GM23338 (cell line): ENCODE measurements at regions not wholly inside any gene's neighbourhood (a gene's known extent, or its start where the extent isn't known, plus 50 kb on each side); places are given as distances from the start of the nearest gene placed in this dataset.

Source experiments
- ATAC-seq: fragments of 200-7000 bp; cut with Tn5 transposase; 3 replicates; pipeline ENCODE4 v1.9.1; 2020
- DNase-seq: peaks from one replicate; pipeline ENCODE4 v3.0.0-alpha.2; 2015; ENCODE audit warnings: low spot score
- H2AFZ ChIP-seq: fragments of 200-600 bp; sonication (generic); 2 replicates; pipeline ENCODE4 v1.8.0; 2016; ENCODE audit warnings: antibody characterized with exemption, mild to moderate bottlenecking, moderate library complexity
- H3F3A ChIP-seq: fragments of 200-600 bp; sonication (generic); replicated peaks from 2 replicates; pipeline ENCODE4 v1.8.0; 2017; ENCODE audit warnings: antibody characterized with exemption, mixed run types, low read depth
- H3K27ac ChIP-seq: fragments of 200-600 bp; sonication (generic); 2 replicates; pipeline ENCODE4 v1.6.1; 2016; ENCODE audit warnings: low read depth
- H3K27me3 ChIP-seq: fragments of 200-600 bp; sonication (generic); 2 replicates; pipeline ENCODE4 v1.8.0; 2016; ENCODE audit warnings: mild to moderate bottlenecking, mixed run types, moderate library complexity; ENCODE audit not compliant: insufficient read depth
- H3K36me3 ChIP-seq: fragments of 200-600 bp; sonication (generic); 2 replicates; pipeline ENCODE4 v1.8.0; 2016; ENCODE audit warnings: mild to moderate bottlenecking; ENCODE audit not compliant: insufficient read depth
- H3K4me1 ChIP-seq: fragments of 200-600 bp; sonication (generic); 2 replicates; pipeline ENCODE4 v1.8.0; 2016; ENCODE audit warnings: mild to moderate bottlenecking, moderate library complexity; ENCODE audit not compliant: insufficient read depth
- H3K4me2 ChIP-seq: fragments of 200-600 bp; sonication (generic); 2 replicates; pipeline ENCODE4 v1.7.1; 2017; ENCODE audit warnings: mixed run types
- H3K4me3 ChIP-seq: fragments of 200-600 bp; sonication (generic); 2 replicates; pipeline ENCODE4 v1.6.1; 2016; ENCODE audit warnings: mixed run types
- H3K79me2 ChIP-seq: fragments of 200-600 bp; sonication (generic); replicated peaks from 2 replicates; pipeline ENCODE4 v1.8.0; 2017; ENCODE audit warnings: mild to moderate bottlenecking; ENCODE audit not compliant: insufficient read depth
- H3K9me2 ChIP-seq: fragments of 200-600 bp; sonication (generic); 2 replicates; pipeline ENCODE4 v1.8.0; 2017; ENCODE audit not compliant: insufficient read depth
- H4K20me1 ChIP-seq: fragments of 200-600 bp; sonication (generic); replicated peaks from 2 replicates; pipeline ENCODE4 v1.8.0; 2017; ENCODE audit warnings: mild to moderate bottlenecking; ENCODE audit not compliant: insufficient read depth
- H3K27ac Mint-ChIP-seq: 2 replicates; pipeline ENCODE4 v1.8.0; 2020; ENCODE audit warnings: inconsistent platforms, mild to moderate bottlenecking, moderate library complexity, mixed read lengths
- H3K27me3 Mint-ChIP-seq: 3 replicates; pipeline ENCODE4 v1.8.0; 2022; ENCODE audit warnings: low read depth, mild to moderate bottlenecking, moderate library complexity, mixed read lengths, inconsistent platforms; ENCODE audit not compliant: insufficient read depth, poor library complexity
- H3K36me3 Mint-ChIP-seq: 3 replicates; pipeline ENCODE4 v1.8.0; 2021; ENCODE audit warnings: low read depth, mild to moderate bottlenecking, inconsistent platforms, moderate library complexity, mixed read lengths
- H3K4me1 Mint-ChIP-seq: 3 replicates; pipeline ENCODE4 v1.8.0; 2020; ENCODE audit warnings: mild to moderate bottlenecking, inconsistent platforms, mixed read lengths
- H3K4me3 Mint-ChIP-seq: 3 replicates; pipeline ENCODE4 v1.8.0; 2021; ENCODE audit warnings: moderate library complexity, mild to moderate bottlenecking, inconsistent platforms, mixed read lengths
- H3K9me3 Mint-ChIP-seq: 3 replicates; pipeline ENCODE4 v1.8.0; 2020; ENCODE audit warnings: moderate library complexity, mild to moderate bottlenecking, inconsistent platforms, mixed read lengths
- CREB1 ChIP-seq: fragments of 250-450 bp; sonication (Bioruptor Pico); IDR thresholded peaks from 2 replicates; pipeline ENCODE4 v1.5.0; 2020; ENCODE audit warnings: low read depth, mild to moderate bottlenecking, moderate library complexity
- EZH2 ChIP-seq: fragments of 200-600 bp; sonication (generic); IDR thresholded peaks from one replicate; pipeline ENCODE4 v1.8.0; 2017; ENCODE audit warnings: antibody characterized with exemption, mild to moderate bottlenecking, low read depth; ENCODE audit not compliant: unreplicated experiment
- EZH2phosphoT487 ChIP-seq: fragments of 200-600 bp; sonication (generic); IDR thresholded peaks from one replicate; pipeline ENCODE4 v1.8.1; 2018; ENCODE audit warnings: antibody characterized with exemption; ENCODE audit not compliant: unreplicated experiment
- JUNB ChIP-seq: IDR thresholded peaks from one replicate; pipeline ENCODE4 v1.6.1; 2016; ENCODE audit warnings: antibody characterized with exemption; ENCODE audit not compliant: unreplicated experiment
- NANOG ChIP-seq: IDR thresholded peaks from 2 replicates; pipeline ENCODE4 v1.6.1; 2016; ENCODE audit warnings: antibody characterized with exemption, borderline replicate concordance
- POLR2AphosphoS5 ChIP-seq: IDR thresholded peaks from 2 replicates; pipeline ENCODE4 v1.6.1; 2016; ENCODE audit warnings: antibody characterized with exemption, low read depth
- STAT1 ChIP-seq: IDR thresholded peaks from one replicate; pipeline ENCODE4 v1.6.1; 2016; ENCODE audit warnings: antibody characterized with exemption; ENCODE audit not compliant: unreplicated experiment
- ZNF114 ChIP-seq: fragments of 250-450 bp; sonication (Bioruptor Pico); IDR thresholded peaks from 2 replicates; pipeline ENCODE4 v1.5.0; 2020; ENCODE audit warnings: mild to moderate bottlenecking, moderate library complexity
- ZNF331 ChIP-seq: fragments of 250-450 bp; sonication (Bioruptor Pico); IDR thresholded peaks from 2 replicates; pipeline ENCODE4 v1.5.0; 2020; ENCODE audit warnings: low read depth, mild to moderate bottlenecking, moderate library complexity
- TF ChIP-seq, protein P1 (sequence below): fragments of 250-450 bp; sonication (Bioruptor Pico); IDR thresholded peaks from 2 replicates; pipeline ENCODE4 v1.5.0; 2020; ENCODE audit warnings: mild to moderate bottlenecking, moderate library complexity
- TF ChIP-seq, protein P2 (sequence below), 2 experiments: fragments of 200-600 bp in 1 of 2; sonication (generic) in 1 of 2; conservative IDR thresholded peaks; 2 replicates each; pipeline versions ENCODE4 v1.5.1 to v1.6.1; 2016 to 2017; ENCODE audit warnings: antibody characterized with exemption in 2 of 2, low read depth in 2 of 2, mild to moderate bottlenecking in 2 of 2, moderate library complexity in 1 of 2
- TF ChIP-seq, protein P3 (sequence below): IDR thresholded peaks from one replicate; pipeline ENCODE4 v1.6.1; 2018; ENCODE audit warnings: antibody characterized with exemption; ENCODE audit not compliant: unreplicated experiment
- TF ChIP-seq, protein P4 (sequence below): IDR thresholded peaks from 2 replicates; pipeline ENCODE4 v1.6.1; 2016; ENCODE audit warnings: antibody characterized with exemption

DNA sequence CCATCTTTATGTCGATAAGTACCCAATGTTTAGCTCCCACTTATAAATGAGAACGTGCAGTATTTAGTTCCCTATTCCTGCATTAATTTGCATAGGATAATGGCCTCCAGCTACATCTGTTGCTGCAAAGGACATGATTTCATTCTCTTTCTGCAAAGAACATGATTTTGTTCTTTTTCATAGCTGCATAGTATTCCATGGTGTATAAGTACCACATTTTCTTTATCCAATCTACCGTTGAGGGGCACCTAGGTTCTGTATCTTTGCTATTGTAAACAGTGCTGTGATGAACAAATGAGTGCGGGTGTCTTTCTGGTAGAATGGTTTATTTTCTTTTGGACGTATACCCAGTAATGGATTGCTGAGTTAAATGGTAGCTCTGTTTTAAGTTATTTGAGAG is 63.0 kb downstream of the HLX start:
- Histone ChIP-seq H3K4me2 (no peak overlapping the region), H3K4me3 (no peak overlapping the region), H3F3A (no peaks in the 10 kb centered on the region), H3K4me1 (no peaks in the 10 kb centered on the region), H3K9me2 (peaks cover 2% of the 10 kb centered on the region; the same call in 1 of the 2 replicates), H3K27me3 (no peaks in the 10 kb centered on the region), H2AFZ (no peak overlapping the region), H3K27ac (no peak overlapping the region), H3K36me3 (no peaks in the 10 kb centered on the region), H4K20me1 (no peaks in the 10 kb centered on the region), H3K79me2 (no peaks in the 10 kb centered on the region)
- H3K4me1 Mint-ChIP-seq = no peaks in the 10 kb centered on the region
- ATAC-seq (no peak), DNase-seq (no peak)
- no peaks in the 10 kb centered on the region; the same call in 2 of the 3 replicates for H3K9me3 Mint-ChIP-seq
- H3K27ac Mint-ChIP-seq = no peak overlapping the region
- H3K27me3 Mint-ChIP-seq = no peaks in the 10 kb centered on the region
- no peak overlapping the region for H3K4me3 Mint-ChIP-seq
- no peaks in the 10 kb centered on the region; the same call in 2 of the 3 replicates for H3K36me3 Mint-ChIP-seq
- no peak for TF ChIP-seq STAT1
- TF ChIP-seq, protein P1, sequence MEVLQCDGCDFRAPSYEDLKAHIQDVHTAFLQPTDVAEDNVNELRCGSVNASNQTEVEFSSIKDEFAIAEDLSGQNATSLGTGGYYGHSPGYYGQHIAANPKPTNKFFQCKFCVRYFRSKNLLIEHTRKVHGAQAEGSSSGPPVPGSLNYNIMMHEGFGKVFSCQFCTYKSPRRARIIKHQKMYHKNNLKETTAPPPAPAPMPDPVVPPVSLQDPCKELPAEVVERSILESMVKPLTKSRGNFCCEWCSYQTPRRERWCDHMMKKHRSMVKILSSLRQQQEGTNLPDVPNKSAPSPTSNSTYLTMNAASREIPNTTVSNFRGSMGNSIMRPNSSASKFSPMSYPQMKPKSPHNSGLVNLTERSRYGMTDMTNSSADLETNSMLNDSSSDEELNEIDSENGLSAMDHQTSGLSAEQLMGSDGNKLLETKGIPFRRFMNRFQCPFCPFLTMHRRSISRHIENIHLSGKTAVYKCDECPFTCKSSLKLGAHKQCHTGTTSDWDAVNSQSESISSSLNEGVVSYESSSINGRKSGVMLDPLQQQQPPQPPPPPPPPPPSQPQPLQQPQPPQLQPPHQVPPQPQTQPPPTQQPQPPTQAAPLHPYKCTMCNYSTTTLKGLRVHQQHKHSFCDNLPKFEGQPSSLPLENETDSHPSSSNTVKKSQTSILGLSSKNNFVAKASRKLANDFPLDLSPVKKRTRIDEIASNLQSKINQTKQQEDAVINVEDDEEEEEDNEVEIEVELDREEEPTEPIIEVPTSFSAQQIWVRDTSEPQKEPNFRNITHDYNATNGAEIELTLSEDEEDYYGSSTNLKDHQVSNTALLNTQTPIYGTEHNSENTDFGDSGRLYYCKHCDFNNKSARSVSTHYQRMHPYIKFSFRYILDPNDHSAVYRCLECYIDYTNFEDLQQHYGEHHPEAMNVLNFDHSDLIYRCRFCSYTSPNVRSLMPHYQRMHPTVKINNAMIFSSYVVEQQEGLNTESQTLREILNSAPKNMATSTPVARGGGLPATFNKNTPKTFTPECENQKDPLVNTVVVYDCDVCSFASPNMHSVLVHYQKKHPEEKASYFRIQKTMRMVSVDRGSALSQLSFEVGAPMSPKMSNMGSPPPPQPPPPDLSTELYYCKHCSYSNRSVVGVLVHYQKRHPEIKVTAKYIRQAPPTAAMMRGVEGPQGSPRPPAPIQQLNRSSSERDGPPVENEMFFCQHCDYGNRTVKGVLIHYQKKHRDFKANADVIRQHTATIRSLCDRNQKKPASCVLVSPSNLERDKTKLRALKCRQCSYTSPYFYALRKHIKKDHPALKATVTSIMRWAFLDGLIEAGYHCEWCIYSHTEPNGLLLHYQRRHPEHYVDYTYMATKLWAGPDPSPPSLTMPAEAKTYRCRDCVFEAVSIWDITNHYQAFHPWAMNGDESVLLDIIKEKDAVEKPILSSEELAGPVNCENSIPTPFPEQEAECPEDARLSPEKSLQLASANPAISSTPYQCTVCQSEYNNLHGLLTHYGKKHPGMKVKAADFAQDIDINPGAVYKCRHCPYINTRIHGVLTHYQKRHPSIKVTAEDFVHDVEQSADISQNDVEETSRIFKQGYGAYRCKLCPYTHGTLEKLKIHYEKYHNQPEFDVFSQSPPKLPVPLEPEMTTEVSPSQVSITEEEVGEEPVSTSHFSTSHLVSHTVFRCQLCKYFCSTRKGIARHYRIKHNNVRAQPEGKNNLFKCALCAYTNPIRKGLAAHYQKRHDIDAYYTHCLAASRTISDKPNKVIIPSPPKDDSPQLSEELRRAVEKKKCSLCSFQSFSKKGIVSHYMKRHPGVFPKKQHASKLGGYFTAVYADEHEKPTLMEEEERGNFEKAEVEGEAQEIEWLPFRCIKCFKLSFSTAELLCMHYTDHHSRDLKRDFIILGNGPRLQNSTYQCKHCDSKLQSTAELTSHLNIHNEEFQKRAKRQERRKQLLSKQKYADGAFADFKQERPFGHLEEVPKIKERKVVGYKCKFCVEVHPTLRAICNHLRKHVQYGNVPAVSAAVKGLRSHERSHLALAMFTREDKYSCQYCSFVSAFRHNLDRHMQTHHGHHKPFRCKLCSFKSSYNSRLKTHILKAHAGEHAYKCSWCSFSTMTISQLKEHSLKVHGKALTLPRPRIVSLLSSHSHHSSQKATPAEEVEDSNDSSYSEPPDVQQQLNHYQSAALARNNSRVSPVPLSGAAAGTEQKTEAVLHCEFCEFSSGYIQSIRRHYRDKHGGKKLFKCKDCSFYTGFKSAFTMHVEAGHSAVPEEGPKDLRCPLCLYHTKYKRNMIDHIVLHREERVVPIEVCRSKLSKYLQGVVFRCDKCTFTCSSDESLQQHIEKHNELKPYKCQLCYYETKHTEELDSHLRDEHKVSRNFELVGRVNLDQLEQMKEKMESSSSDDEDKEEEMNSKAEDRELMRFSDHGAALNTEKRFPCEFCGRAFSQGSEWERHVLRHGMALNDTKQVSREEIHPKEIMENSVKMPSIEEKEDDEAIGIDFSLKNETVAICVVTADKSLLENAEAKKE (CRISPR knock-in tag) = no peak
- TF ChIP-seq, protein P2, sequence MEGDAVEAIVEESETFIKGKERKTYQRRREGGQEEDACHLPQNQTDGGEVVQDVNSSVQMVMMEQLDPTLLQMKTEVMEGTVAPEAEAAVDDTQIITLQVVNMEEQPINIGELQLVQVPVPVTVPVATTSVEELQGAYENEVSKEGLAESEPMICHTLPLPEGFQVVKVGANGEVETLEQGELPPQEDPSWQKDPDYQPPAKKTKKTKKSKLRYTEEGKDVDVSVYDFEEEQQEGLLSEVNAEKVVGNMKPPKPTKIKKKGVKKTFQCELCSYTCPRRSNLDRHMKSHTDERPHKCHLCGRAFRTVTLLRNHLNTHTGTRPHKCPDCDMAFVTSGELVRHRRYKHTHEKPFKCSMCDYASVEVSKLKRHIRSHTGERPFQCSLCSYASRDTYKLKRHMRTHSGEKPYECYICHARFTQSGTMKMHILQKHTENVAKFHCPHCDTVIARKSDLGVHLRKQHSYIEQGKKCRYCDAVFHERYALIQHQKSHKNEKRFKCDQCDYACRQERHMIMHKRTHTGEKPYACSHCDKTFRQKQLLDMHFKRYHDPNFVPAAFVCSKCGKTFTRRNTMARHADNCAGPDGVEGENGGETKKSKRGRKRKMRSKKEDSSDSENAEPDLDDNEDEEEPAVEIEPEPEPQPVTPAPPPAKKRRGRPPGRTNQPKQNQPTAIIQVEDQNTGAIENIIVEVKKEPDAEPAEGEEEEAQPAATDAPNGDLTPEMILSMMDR (conservative IDR thresholded peaks at IDR 0.05; ENCODE audit: low read depth in 2 of 2) = no peak
- no peak for TF ChIP-seq ZNF331 (CRISPR knock-in tag)
- no peak for TF ChIP-seq CREB1 (CRISPR knock-in tag)
- no peak for TF ChIP-seq JUNB
- TF ChIP-seq POLR2AphosphoS5 = no peak
- TF ChIP-seq, protein P3, sequence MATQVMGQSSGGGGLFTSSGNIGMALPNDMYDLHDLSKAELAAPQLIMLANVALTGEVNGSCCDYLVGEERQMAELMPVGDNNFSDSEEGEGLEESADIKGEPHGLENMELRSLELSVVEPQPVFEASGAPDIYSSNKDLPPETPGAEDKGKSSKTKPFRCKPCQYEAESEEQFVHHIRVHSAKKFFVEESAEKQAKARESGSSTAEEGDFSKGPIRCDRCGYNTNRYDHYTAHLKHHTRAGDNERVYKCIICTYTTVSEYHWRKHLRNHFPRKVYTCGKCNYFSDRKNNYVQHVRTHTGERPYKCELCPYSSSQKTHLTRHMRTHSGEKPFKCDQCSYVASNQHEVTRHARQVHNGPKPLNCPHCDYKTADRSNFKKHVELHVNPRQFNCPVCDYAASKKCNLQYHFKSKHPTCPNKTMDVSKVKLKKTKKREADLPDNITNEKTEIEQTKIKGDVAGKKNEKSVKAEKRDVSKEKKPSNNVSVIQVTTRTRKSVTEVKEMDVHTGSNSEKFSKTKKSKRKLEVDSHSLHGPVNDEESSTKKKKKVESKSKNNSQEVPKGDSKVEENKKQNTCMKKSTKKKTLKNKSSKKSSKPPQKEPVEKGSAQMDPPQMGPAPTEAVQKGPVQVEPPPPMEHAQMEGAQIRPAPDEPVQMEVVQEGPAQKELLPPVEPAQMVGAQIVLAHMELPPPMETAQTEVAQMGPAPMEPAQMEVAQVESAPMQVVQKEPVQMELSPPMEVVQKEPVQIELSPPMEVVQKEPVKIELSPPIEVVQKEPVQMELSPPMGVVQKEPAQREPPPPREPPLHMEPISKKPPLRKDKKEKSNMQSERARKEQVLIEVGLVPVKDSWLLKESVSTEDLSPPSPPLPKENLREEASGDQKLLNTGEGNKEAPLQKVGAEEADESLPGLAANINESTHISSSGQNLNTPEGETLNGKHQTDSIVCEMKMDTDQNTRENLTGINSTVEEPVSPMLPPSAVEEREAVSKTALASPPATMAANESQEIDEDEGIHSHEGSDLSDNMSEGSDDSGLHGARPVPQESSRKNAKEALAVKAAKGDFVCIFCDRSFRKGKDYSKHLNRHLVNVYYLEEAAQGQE = no peak
- no peak for TF ChIP-seq EZH2phosphoT487
- TF ChIP-seq EZH2 = no peak
- TF ChIP-seq, protein P4, sequence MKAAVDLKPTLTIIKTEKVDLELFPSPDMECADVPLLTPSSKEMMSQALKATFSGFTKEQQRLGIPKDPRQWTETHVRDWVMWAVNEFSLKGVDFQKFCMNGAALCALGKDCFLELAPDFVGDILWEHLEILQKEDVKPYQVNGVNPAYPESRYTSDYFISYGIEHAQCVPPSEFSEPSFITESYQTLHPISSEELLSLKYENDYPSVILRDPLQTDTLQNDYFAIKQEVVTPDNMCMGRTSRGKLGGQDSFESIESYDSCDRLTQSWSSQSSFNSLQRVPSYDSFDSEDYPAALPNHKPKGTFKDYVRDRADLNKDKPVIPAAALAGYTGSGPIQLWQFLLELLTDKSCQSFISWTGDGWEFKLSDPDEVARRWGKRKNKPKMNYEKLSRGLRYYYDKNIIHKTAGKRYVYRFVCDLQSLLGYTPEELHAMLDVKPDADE = no peak
- no peak for TF ChIP-seq NANOG
- no peak for TF ChIP-seq ZNF114 (CRISPR knock-in tag)
